ENCODE measurements at regions not wholly inside any gene's neighbourhood (a gene's known extent, or its start where the extent isn't known, plus 50 kb on each side); places are given as distances from the start of the nearest gene placed in this dataset.
"Not testable (repeated sequence)": the region's sequence is repeated elsewhere in the genome, so short reads cannot be mapped to it uniquely, and the experiment has no call there.

DNA sequence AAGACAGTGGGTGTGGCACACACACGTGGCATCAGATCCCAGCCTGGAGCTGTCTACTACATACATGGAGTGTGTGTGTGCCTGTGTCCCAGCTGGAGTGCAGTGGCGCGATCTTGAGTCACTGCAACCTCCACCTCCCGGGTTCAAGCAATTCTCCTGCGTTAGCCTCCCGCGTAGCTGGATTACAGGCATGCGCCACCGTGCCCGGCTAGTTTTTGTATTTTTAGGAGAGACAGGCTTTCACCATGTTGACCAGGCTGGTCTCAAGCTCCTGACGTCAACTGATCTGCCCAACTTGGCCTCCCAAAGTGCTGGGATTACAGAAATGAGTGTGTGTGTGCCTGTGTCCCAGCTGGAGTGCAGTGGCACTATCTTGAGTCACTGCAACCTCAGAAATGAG, 108.8 kb downstream of the IL12A start:
- DNase-seq: no peak

DNA sequence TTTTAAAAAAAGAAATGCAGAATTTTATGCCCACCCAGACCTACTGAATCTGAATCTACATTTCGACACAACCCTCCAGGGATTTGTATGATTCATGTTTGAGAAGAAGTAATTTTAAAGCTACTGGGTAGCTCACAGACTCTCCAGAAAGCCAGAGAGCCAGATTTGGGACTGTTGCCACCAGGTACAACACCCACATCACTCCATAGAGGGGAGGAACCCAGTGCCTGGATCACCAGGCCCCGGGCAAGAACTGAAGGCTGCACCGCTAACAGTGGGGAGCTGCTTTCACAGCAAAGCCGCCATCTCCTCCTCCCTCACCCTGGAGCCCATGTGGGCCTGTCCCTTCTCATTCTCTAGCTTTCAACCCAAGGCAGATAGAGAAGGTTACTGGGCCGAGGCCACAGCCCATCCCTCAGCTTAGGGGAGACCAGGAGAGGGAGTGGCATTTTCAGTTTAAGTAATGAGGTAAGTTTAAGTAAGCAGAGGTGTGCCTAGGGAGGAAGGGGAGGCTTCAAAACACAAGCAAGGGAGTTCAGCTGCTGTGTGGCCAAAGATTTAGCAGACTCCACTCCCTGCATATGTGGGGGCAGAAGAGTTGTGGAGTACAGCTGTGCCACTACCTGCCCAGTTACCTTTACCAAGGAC, 109.8 kb downstream of the IL12A start:
- DNase-seq: no peak

DNA sequence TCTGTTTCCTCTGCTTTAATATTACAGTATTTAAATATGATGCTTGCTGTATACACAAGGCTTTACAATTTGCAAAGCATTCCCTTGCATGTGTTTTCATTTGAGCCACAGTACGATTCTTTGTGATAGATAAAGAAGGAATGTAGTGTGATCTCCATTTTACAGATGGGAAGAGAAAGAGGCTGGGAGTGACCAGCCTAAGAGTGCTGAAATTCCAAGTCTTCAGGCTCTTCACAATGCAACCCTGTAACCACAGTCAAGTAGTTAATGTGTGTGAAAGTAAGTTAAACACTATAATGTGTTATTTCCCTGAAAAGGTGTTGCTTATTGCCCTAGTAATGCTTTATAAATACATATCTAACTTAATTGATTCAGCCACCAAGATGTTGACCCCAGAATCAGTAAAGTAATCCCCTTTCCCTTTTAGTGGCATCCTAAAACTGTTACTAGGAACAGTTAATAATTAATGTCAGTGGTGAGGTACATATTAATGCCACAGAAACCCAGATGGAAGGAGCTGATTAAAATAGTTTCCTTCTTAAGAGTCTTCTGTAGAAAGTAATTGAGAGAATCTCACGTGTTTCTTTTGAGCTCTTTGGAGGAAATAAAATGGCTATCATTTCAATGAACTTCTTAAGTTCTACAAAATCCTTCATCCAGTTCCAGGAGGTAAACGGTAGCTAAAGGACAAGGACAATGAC, 110.4 kb downstream of the IL12A start:
- DNase-seq: no peak

- no peak for DNase-seq
These were observed 111.2 kb downstream of the IL12A start for GRCh38 chr3:160099834-160100233.

GRCh38 chr3:160100610-160101009, 112.0 kb downstream of the IL12A start:
- DNase-seq: no peak

DNA sequence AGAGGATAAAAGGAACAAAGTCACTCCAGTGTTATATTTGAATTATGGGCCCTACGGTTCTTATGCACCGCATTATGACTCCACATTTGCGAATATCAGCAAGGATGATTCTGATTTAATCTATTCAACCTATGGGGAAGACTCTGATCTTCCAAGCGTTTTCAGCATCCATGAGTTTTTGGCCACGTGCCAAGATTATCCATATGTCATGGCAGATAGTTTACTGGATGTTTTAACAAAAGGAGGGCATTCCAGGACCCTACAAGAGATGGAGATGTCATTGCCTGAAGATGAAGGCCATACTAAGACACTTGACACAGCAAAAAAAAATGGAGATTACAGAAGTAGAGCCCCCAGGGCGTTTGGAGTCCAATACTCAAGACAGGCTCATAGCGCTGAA, 113.4 kb downstream of the IL12A start:
- DNase-seq: not testable (repeated sequence)

DNA sequence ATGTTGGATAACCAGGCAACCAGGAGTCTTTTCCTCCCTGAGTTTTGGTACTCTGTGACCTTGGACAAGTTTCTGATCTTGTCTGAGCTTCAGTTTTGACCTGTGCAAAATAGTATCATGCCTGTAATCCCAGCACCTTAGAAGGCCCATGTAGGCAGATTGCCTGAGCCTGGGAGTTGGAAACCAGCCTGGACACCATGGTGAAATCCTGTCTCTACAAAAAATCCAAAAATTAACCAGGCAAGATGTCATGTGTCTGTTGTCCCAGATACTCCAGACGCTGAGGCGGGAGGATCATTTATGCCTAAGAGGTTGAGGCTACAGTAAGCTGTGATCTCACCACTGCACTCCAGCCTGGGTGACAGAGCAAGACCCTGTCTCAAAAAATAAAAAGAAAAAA, 114.8 kb downstream of the IL12A start:
- no peak for DNase-seq

- no peak for DNase-seq
These were observed 117.4 kb downstream of the IL12A start for GRCh38 chr3:160105907-160106584.

- DNase-seq: no peak
These were observed 118.0 kb upstream of the C3orf80 start for GRCh38 chr3:160106905-160107861.

DNA sequence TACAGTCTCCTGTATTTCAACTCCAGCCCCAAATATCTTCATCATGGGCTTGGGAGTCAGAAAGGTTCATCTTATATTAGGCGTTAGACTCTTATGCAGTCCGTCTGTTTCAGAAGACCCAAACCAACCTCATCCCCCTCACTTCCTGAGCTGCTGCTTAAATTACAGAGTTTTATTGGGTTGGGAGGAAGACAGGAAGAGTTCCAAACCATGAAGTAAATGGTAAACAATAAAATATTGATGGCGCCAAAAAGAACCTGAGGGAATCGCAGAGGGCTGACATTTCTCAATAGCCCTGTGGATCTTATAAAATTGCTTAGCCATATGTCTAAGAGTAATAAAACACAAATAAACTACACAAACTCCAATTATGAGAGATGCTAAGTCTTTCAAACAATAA, 116.9 kb upstream of the C3orf80 start:
- DNase-seq: peak; percentile 31

GRCh38 chr3:160112481-160112880, 112.7 kb upstream of the C3orf80 start:
- no peak for DNase-seq

DNA sequence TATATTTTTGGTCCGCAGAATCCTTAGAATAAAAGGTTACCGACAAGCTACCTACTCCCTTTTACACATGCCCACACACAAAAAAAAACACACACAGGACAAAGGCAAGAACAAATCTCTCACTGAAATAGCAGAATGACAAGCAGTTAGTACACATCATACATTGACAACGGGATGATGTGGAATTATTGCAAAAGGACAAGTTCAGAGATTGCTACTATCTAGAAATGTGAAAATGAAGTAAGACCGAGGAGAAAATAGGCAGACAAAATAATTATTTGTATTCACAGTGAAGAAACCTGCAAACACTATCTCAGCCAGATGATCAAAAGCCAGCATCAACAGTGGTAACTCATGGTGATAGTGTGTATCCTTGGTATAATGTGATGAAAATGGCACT, 112.2 kb upstream of the C3orf80 start:
- DNase-seq: no peak

DNA sequence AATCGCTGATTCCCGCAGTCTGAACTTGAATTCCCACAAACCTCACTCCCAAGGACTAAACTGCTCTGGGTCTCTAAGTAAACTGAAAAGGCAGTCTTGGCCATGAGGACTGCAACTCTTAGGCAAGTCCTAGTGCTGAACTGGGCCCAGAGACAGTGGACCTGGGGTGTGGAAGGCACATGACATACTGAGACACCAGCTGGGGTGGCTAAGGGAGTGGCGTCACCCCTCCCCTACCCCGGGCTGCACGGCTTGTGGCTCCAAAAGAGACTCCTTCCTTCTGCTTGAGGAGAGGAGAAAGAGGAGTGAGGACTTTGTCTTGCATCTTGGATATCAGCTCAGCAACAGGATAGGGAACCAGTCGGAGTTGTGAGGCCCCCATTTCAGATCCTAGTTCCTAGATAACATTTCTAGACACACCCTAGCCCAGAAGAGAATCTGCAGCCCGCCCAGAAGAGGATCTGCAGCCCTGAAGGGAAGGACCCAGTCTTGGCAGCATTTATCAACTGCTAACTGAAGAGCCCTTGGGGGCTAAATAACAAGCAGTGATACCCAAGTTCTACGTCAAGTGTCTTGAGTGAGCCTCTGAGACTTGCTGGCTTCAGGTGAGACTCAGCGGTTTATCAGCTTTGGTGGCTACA, 110.7 kb upstream of the C3orf80 start:
- no peak for DNase-seq

DNA sequence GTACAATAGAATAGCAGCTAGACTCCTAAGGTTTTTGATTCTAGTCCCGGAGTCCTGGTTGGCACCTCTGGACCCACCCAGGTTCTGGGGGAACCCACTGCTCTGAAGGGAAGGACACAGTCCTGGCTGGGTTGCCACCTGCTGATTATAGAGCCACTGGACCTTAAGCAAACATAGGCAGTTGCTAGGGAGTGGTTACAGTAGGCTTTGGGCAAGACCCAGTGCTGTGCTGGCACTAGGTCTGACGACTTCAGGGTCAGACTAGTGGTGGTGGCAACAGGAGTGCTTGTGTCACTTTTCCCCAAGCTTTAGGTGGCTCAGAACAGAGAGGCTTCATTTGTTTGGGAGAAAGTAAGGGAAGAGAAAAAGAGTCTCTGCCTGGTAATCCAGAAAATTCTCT, 109.8 kb upstream of the C3orf80 start:
- no peak for DNase-seq

DNA sequence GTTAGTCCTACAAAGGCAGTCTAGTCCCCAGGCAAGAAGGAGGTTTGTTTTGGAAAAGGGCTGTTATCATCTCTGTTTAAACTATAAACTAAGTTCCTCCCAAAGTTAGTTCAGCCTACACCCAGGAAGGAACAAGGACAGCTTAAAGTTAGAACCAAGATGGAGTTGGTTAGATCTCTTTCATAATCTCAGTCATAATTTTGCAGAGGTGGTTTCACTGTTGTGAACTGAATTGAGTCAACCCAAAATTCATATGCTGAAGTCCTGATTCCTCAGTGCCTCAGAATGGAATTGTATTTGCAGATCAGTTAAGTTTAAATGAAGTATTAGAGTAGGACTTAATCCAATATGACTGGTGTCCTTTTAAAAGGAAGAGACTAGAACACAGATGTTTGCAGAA, 101.0 kb upstream of the C3orf80 start:
- DNase-seq: no peak

GRCh38 chr3:160125258-160125657, 100.0 kb upstream of the C3orf80 start:
- DNase-seq: no peak

GRCh38 chr3:160126051-160126450, 99.2 kb upstream of the C3orf80 start:
- no peak for DNase-seq

DNA sequence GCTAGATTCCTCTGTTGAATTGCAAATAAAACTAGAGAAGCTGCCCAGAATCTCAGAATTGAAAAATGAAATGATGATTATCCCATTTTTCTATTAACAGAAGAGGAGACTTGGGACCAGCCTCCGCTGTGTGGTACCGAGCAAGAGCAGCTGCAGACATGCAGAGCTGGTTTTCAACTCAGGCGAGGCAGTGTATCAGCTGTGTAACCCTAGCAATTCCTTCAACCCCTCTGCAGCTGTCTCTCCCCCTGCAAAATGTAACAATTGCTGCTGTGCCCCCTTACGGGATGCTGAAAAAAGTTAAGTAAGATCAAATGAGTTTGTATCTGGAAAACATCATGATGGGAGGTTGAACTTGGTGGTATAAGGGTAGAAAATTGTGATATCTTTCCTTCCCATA, 98.5 kb upstream of the C3orf80 start:
- no peak for DNase-seq

GRCh38 chr3:160127308-160127707, 97.9 kb upstream of the C3orf80 start:
- no peak for DNase-seq

- no peak for DNase-seq
These were observed 97.2 kb upstream of the C3orf80 start for GRCh38 chr3:160128056-160128455.

- DNase-seq: no peak
These were observed 95.7 kb upstream of the C3orf80 start for GRCh38 chr3:160129459-160130061.
